HEK293 (cell line): ENCODE measurements at regions not wholly inside any gene's neighbourhood (a gene's known extent, or its start where the extent isn't known, plus 50 kb on each side); places are given as distances from the start of the nearest gene placed in this dataset.

Experiments
- CTCF ChIA-PET: fragments of 350-600 bp; formaldehyde crosslinking; extraction: SDS; loops from one replicate; lab custom pipeline; 2021; ENCODE audit warnings: antibody characterized with exemption; lab: Yijun Ruan, JAX
- POLR2A ChIA-PET: fragments of 300-600 bp; formaldehyde crosslinking; extraction: SDS; loops from one replicate; lab custom pipeline; 2020; ENCODE audit warnings: antibody characterized with exemption, inconsistent platforms; lab: Yijun Ruan, JAX
- H3K27ac ChIP-seq: fragments of 200-500 bp; sonication (Bioruptor generic); 2 replicates; pipeline ENCODE4 v1.5.1; 2014; ENCODE audit warnings: low read depth, low read length, control low read depth, inconsistent platforms; ENCODE audit errors: extremely low read depth
- H3K36me3 ChIP-seq, 2 experiments: fragments of 200-500 bp in 1 of 2; sonication (Bioruptor generic) in 1 of 2; 1 replicate in 1 of 2; 2 replicates in 1 of 2; pipeline ENCODE4 v1.5.1; 2014 to 2017; ENCODE audit warnings: inconsistent platforms in 2 of 2, low read length in 2 of 2; ENCODE audit not compliant: control insufficient read depth in 2 of 2, insufficient read depth in 1 of 2
- H3K4me1 ChIP-seq: fragments of 200-500 bp; sonication (Bioruptor generic); 2 replicates; pipeline ENCODE4 v1.5.1; 2014; ENCODE audit warnings: mild to moderate bottlenecking, low read length, inconsistent platforms; ENCODE audit not compliant: control insufficient read depth, insufficient read depth
- H3K4me3 ChIP-seq: 2 replicates; pipeline ENCODE4 v1.5.1; 2011; ENCODE audit warnings: low read depth, mild to moderate bottlenecking, control low read depth, low read length, moderate library complexity
- H3K9me3 ChIP-seq: fragments of 200-500 bp; sonication (Bioruptor generic); 2 replicates; pipeline ENCODE4 v1.5.1; 2014; ENCODE audit warnings: low read depth, low read length, inconsistent platforms; ENCODE audit not compliant: control insufficient read depth, insufficient read depth
- ELK4 ChIP-seq: IDR thresholded peaks from 2 replicates; pipeline ENCODE4 v1.6.1; 2011; ENCODE audit warnings: mild to moderate bottlenecking, low read depth, low read length, borderline replicate concordance
- GLIS2 ChIP-seq: fragments of 450-650 bp; formaldehyde crosslinking; IDR thresholded peaks from 2 replicates; pipeline ENCODE4 v1.5.1; 2016; ENCODE audit warnings: missing biosample characterization, missing genetic modification characterization
- KLF1 ChIP-seq: fragments of 450-650 bp; formaldehyde crosslinking; IDR thresholded peaks from 2 replicates; pipeline ENCODE4 v1.5.1; 2016; ENCODE audit warnings: missing biosample characterization, missing genetic modification characterization
- KLF8 ChIP-seq: fragments of 450-650 bp; formaldehyde crosslinking; IDR thresholded peaks from 2 replicates; pipeline ENCODE4 v1.5.1; 2016; ENCODE audit warnings: missing biosample characterization, missing genetic modification characterization
- KLF9 ChIP-seq: fragments of 450-650 bp; formaldehyde crosslinking; IDR thresholded peaks from 2 replicates; pipeline ENCODE4 v1.5.1; 2016; ENCODE audit warnings: missing biosample characterization, missing genetic modification characterization, low read depth
- SP2 ChIP-seq: fragments of 450-650 bp; formaldehyde crosslinking; IDR thresholded peaks from 2 replicates; pipeline ENCODE4 v1.5.1; 2016; ENCODE audit warnings: missing biosample characterization, missing genetic modification characterization
- TRIM28 ChIP-seq: IDR thresholded peaks from 2 replicates; pipeline ENCODE4 v1.6.1; 2011; ENCODE audit warnings: low read length, control low read depth, borderline replicate concordance
- ZBTB10 ChIP-seq: fragments of 450-650 bp; formaldehyde crosslinking; IDR thresholded peaks from 2 replicates; pipeline ENCODE4 v1.5.1; 2016; ENCODE audit warnings: missing biosample characterization, missing genetic modification characterization
- ZBTB7A ChIP-seq: fragments of 450-650 bp; formaldehyde crosslinking; IDR thresholded peaks from 2 replicates; pipeline ENCODE4 v1.5.1; 2016; ENCODE audit warnings: low read depth, missing biosample characterization, missing genetic modification characterization
- ZNF121 ChIP-seq: fragments of 450-650 bp; formaldehyde crosslinking; IDR thresholded peaks from 2 replicates; pipeline ENCODE4 v1.5.1; 2016; ENCODE audit warnings: missing biosample characterization, missing genetic modification characterization
- ZNF274 ChIP-seq, 2 experiments: fragments of 200-500 bp in 1 of 2; fragments of 450-650 bp in 1 of 2; sonication (Bioruptor generic) in 1 of 2; formaldehyde crosslinking in 1 of 2; IDR thresholded peaks; 2 replicates each; pipeline versions ENCODE4 v1.5.1 to v1.6.1; 2014 to 2016; ENCODE audit warnings: borderline replicate concordance in 1 of 2, inconsistent platforms in 1 of 2, low read length in 1 of 2, missing biosample characterization in 1 of 2, missing genetic modification characterization in 1 of 2
- ZNF518A ChIP-seq: fragments of 450-650 bp; formaldehyde crosslinking; conservative IDR thresholded peaks from 2 replicates; pipeline ENCODE4 v1.5.1; 2016; ENCODE audit warnings: low read depth, missing biosample characterization, missing genetic modification characterization
- ZNF544 ChIP-seq: fragments of 450-650 bp; formaldehyde crosslinking; IDR thresholded peaks from 2 replicates; pipeline ENCODE4 v1.5.0; 2017; ENCODE audit warnings: missing biosample characterization, missing genetic modification characterization
- ZNF639 ChIP-seq: fragments of 450-650 bp; formaldehyde crosslinking; IDR thresholded peaks from 2 replicates; pipeline ENCODE4 v1.5.1; 2016; ENCODE audit warnings: missing biosample characterization, missing genetic modification characterization
- ZNF660 ChIP-seq: fragments of 450-650 bp; IDR thresholded peaks from 2 replicates; pipeline ENCODE4 v1.5.1; 2018; ENCODE audit warnings: missing biosample characterization, mild to moderate bottlenecking, missing genetic modification characterization
- ZNF704 ChIP-seq: fragments of 450-650 bp; formaldehyde crosslinking; IDR thresholded peaks from 2 replicates; pipeline ENCODE4 v1.5.1; 2016; ENCODE audit warnings: missing biosample characterization, missing genetic modification characterization
- ZSCAN5A ChIP-seq: fragments of 450-650 bp; formaldehyde crosslinking; IDR thresholded peaks from 2 replicates; pipeline ENCODE4 v1.5.1; 2016; ENCODE audit warnings: missing biosample characterization, missing genetic modification characterization

- TF ChIP-seq ZNF639 (tag by site-specific recombination) (no peak), SP2 (no peak), ELK4 (no peak)
Observed at GRCh38 chr6:9307786-9308185, 872.4 kb upstream of the SLC35B3 start (continued).

- Histone ChIP-seq H3K4me1 (no peaks in the 10 kb centered on the region), H3K9me3 (no peaks in the 10 kb centered on the region), H3K27ac (no peak overlapping the region), H3K36me3 (no peaks in the 10 kb centered on the region), H3K4me3 (no peak overlapping the region)
- TF ChIP-seq ZNF518A (tag by site-specific recombination) (no peak), TRIM28 (no peak), ZNF121 (tag by site-specific recombination) (no peak), GLIS2 (tag by site-specific recombination) (no peak), KLF8 (tag by site-specific recombination) (no peak), ZNF544 (tag by site-specific recombination) (no peak), KLF1 (tag by site-specific recombination) (no peak), KLF9 (tag by site-specific recombination) (no peak), ZSCAN5A (no peak), ZNF274 (IDR thresholded peaks at IDR 0.05; ENCODE audit: low read length) (no peak), ZNF274 (tag by site-specific recombination; IDR thresholded peaks at IDR 0.05; ENCODE audit: borderline replicate concordance) (no peak), ZNF704 (no peak), ZBTB10 (tag by site-specific recombination) (no peak), ZBTB7A (no peak), ZNF660 (tag by site-specific recombination) (no peak)
- ChIA-PET CTCF (no interaction called here), POLR2A (no interaction called here)
Observed at GRCh38 chr6:9307187-9307586, 871.8 kb upstream of the SLC35B3 start.
